MM.1S (cell line): ENCODE measurements at regions not wholly inside any gene's neighbourhood (a gene's known extent, or its start where the extent isn't known, plus 50 kb on each side); places are given as distances from the start of the nearest gene placed in this dataset.
"Not testable (repeated sequence)": the region's sequence is repeated elsewhere in the genome, so short reads cannot be mapped to it uniquely, and the experiment has no call there.

Experiments
- DNase-seq: peaks from one replicate; pipeline ENCODE4 v3.0.0-alpha.2; 2015
- H2AFZ ChIP-seq: fragments of 300-600 bp; sonication (generic); 2 replicates; pipeline ENCODE4 v1.6.0; 2016; ENCODE audit warnings: antibody characterized with exemption, low read length
- H3F3A ChIP-seq: fragments of 300-600 bp; sonication (generic); 2 replicates; pipeline ENCODE4 v1.6.1; 2016; ENCODE audit warnings: mild to moderate bottlenecking, antibody characterized with exemption, low read length, moderate library complexity, mixed read lengths; ENCODE audit not compliant: insufficient read depth
- H3K27ac ChIP-seq: fragments of 300-600 bp; sonication (generic); 2 replicates; pipeline ENCODE4 v1.5.1; 2016; ENCODE audit warnings: mild to moderate bottlenecking, low read length
- H3K27me3 ChIP-seq: fragments of 300-600 bp; sonication (generic); replicated peaks from 2 replicates; pipeline ENCODE4 v1.6.0; 2016; ENCODE audit warnings: low read length; ENCODE audit not compliant: insufficient read depth
- H3K36me3 ChIP-seq: fragments of 300-600 bp; sonication (generic); replicated peaks from 2 replicates; pipeline ENCODE4 v1.6.1; 2016; ENCODE audit warnings: mild to moderate bottlenecking, low read length, mixed read lengths; ENCODE audit not compliant: insufficient read depth
- H3K4me1 ChIP-seq: fragments of 300-600 bp; sonication (generic); 2 replicates; pipeline ENCODE4 v1.6.1; 2016; ENCODE audit warnings: low read length, mixed read lengths
- H3K4me2 ChIP-seq: fragments of 300-600 bp; sonication (generic); 2 replicates; pipeline ENCODE4 v1.6.0; 2016; ENCODE audit warnings: low read depth, low read length
- H3K4me3 ChIP-seq: fragments of 300-600 bp; sonication (generic); 2 replicates; pipeline ENCODE4 v1.5.1; 2016; ENCODE audit warnings: low read length, mixed read lengths
- H3K79me2 ChIP-seq: fragments of 300-600 bp; sonication (generic); 2 replicates; pipeline ENCODE4 v1.6.1; 2016; ENCODE audit warnings: mixed run types, low read length, mixed read lengths
- H3K9ac ChIP-seq: fragments of 300-600 bp; sonication (generic); 2 replicates; pipeline ENCODE4 v1.6.1; 2016; ENCODE audit warnings: low read length, mixed read lengths
- H3K9me2 ChIP-seq: fragments of 300-600 bp; sonication (generic); replicated peaks from 2 replicates; pipeline ENCODE4 v1.6.1; 2016; ENCODE audit warnings: mild to moderate bottlenecking, low read length, mixed read lengths; ENCODE audit not compliant: insufficient read depth
- H3K9me3 ChIP-seq: fragments of 300-600 bp; sonication (generic); replicated peaks from 2 replicates; pipeline ENCODE4 v1.6.1; 2016; ENCODE audit warnings: mild to moderate bottlenecking, low read length, mixed read lengths; ENCODE audit not compliant: insufficient read depth
- H4K20me1 ChIP-seq: fragments of 300-600 bp; sonication (generic); 2 replicates; pipeline ENCODE4 v1.6.1; 2016; ENCODE audit warnings: mild to moderate bottlenecking, low read length, moderate library complexity, mixed read lengths; ENCODE audit not compliant: insufficient read depth
- EZH2 ChIP-seq: fragments of 300-600 bp; sonication (generic); optimal IDR thresholded peaks from 2 replicates; pipeline ENCODE3; 2017; ENCODE audit warnings: low read depth, mild to moderate bottlenecking, antibody characterized with exemption, low read length, mixed read lengths
- EZH2phosphoT487 ChIP-seq: fragments of 300-600 bp; sonication (generic); IDR thresholded peaks from 2 replicates; pipeline ENCODE4 v1.6.1; 2018; ENCODE audit warnings: antibody characterized with exemption, low read length
- TF ChIP-seq, protein P1 (sequence below): fragments of 300-600 bp; sonication (generic); IDR thresholded peaks from 2 replicates; pipeline ENCODE4 v1.5.1; 2016; ENCODE audit warnings: antibody characterized with exemption, low read length, mixed read lengths

- no peak overlapping the region for H3K27ac ChIP-seq
- H3K79me2 ChIP-seq, result peaks cover 98% of the 10 kb centered on the region
- H4K20me1 ChIP-seq, result peaks cover 6% of the 10 kb centered on the region; the same call in 1 of the 2 replicates
- H3K9me2 ChIP-seq, result no peaks in the 10 kb centered on the region
- no peak overlapping the region for H2AFZ ChIP-seq
- TF ChIP-seq EZH2 (no peak), EZH2phosphoT487 (no peak)
- TF ChIP-seq, protein P1, sequence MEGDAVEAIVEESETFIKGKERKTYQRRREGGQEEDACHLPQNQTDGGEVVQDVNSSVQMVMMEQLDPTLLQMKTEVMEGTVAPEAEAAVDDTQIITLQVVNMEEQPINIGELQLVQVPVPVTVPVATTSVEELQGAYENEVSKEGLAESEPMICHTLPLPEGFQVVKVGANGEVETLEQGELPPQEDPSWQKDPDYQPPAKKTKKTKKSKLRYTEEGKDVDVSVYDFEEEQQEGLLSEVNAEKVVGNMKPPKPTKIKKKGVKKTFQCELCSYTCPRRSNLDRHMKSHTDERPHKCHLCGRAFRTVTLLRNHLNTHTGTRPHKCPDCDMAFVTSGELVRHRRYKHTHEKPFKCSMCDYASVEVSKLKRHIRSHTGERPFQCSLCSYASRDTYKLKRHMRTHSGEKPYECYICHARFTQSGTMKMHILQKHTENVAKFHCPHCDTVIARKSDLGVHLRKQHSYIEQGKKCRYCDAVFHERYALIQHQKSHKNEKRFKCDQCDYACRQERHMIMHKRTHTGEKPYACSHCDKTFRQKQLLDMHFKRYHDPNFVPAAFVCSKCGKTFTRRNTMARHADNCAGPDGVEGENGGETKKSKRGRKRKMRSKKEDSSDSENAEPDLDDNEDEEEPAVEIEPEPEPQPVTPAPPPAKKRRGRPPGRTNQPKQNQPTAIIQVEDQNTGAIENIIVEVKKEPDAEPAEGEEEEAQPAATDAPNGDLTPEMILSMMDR, result no peak
- no peaks in the 10 kb centered on the region for H3K36me3 ChIP-seq
- DNase-seq, result no peak
- 0 out of 2 replicates have a peak, but pooled peaks cover 5% of the 10 kb centered on the region for H3K4me1 ChIP-seq
- no peaks in the 10 kb centered on the region for H3K9me3 ChIP-seq
- no peaks in the 10 kb centered on the region for H3F3A ChIP-seq
- H3K9ac ChIP-seq, result no peak overlapping the region
- no peaks in the 10 kb centered on the region for H3K27me3 ChIP-seq
- no peak overlapping the region for H3K4me3 ChIP-seq
- no peak overlapping the region for H3K4me2 ChIP-seq
Measured at GRCh38 chr9:110130211-110130610, 77.7 kb downstream of the C9orf152 start.

DNA sequence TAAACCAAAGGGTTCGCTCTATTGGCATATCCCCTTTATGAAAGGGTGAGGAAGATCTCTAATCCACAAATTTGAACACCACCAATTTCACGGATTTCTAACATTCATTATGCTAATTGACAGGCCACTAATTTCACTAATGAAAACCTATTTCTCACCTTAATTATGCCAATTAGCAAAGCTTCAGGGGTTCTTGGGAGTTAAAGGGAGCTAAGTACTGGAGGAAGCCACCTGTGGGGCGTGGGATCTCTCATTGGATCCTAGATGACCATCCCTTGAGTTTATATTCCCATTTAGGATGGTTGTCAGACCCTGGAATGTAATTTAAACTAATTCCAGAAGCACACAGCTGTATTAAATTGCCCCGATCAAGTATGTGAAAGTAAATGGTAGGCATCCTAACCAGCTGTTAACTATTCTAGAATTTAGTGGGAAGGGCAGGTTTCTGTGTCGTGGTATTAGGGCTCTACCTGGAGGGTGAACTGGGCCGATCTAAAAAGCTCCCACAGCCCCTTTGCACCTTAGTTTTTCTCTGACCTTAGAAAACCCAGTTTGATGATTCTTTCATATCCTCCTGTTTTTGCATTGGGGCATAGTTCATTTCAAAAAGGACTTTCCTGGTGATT is 77.1 kb downstream of the C9orf152 start:
- no peaks in the 10 kb centered on the region for H3K27me3 ChIP-seq
- H3K79me2 ChIP-seq, result peaks cover 98% of the 10 kb centered on the region
- H3K27ac ChIP-seq, result no peak overlapping the region
- no peak overlapping the region for H2AFZ ChIP-seq
- H3K9ac ChIP-seq, result no peak overlapping the region
- no peak overlapping the region for H3K4me2 ChIP-seq
- no peaks in the 10 kb centered on the region for H3F3A ChIP-seq
- H3K4me1 ChIP-seq, result 0 out of 2 replicates have a peak, but pooled peaks cover 1% of the 10 kb centered on the region
- no peaks in the 10 kb centered on the region for H3K9me3 ChIP-seq
- TF ChIP-seq, protein P1, result no peak
- no peak for TF ChIP-seq EZH2phosphoT487
- no peak for TF ChIP-seq EZH2
- peaks cover under 1% of the 10 kb centered on the region; the same call in 1 of the 2 replicates for H3K36me3 ChIP-seq
- no peak for DNase-seq
- H3K4me3 ChIP-seq, result no peak overlapping the region
- peaks cover 4% of the 10 kb centered on the region; the same call in 1 of the 2 replicates for H4K20me1 ChIP-seq
- H3K9me2 ChIP-seq, result no peaks in the 10 kb centered on the region

DNA sequence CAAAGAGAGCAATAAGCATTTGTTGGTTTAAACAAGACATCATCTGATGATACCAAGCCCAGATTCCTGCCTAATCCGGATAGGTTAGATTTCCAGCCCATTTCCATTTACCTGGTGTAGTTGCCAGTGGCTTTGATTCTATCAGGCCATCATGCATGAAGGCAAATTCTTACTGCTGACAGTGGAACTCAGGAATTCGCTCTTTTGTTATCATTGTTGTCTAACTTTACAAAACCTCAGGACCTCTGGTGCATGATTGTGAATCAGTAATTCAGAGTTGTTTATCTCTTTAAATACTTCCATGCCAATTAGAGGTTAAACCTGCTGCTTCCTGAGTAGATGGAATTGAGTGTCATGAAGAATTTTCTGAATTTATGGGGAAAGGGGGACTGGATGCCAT is 76.5 kb downstream of the C9orf152 start:
- Histone ChIP-seq H3K4me3 (no peak overlapping the region), H3K9me3 (no peaks in the 10 kb centered on the region), H3K79me2 (peaks cover 98% of the 10 kb centered on the region), H3K4me1 (no peaks in the 10 kb centered on the region), H3K4me2 (no peak overlapping the region), H3K27ac (no peak overlapping the region), H2AFZ (no peak overlapping the region), H3K36me3 (peaks cover 6% of the 10 kb centered on the region; the same call in 1 of the 2 replicates), H3K9ac (no peak overlapping the region), H3F3A (no peaks in the 10 kb centered on the region), H3K27me3 (no peaks in the 10 kb centered on the region), H3K9me2 (no peaks in the 10 kb centered on the region), H4K20me1 (peaks cover 4% of the 10 kb centered on the region; the same call in 1 of the 2 replicates)
- TF ChIP-seq, protein P1, result no peak
- TF ChIP-seq EZH2, result no peak
- TF ChIP-seq EZH2phosphoT487, result no peak
- no peak for DNase-seq

DNA sequence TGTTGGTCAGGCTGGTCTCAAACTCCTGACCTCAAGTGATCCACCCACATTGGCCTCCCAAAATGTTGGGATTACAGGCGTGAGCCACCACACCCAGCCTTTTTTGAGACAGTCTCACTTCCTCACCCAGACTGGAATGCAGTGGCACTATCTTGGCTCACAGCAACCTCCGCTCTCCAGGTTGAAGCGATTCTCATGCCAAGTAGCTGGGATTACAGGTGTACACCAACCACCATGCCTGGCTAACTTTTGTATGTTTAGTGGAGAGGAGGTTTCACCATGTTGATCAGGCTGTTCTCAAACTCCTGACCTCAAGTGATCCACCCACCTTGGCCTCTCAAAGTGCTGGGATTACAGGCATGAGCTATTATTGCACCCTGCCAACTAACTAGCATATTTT is 75.4 kb downstream of the C9orf152 start:
- H4K20me1 ChIP-seq, result not testable (repeated sequence)

More for the DNA sequence above, 75.4 kb downstream of the C9orf152 start:
- not testable (repeated sequence) for H3K9ac ChIP-seq, H3K4me3 ChIP-seq, H3F3A ChIP-seq, H3K4me2 ChIP-seq, DNase-seq, H2AFZ ChIP-seq, H3K9me3 ChIP-seq, H3K27ac ChIP-seq, H3K9me2 ChIP-seq, H3K4me1 ChIP-seq, H3K27me3 ChIP-seq
- Histone ChIP-seq H3K79me2 (peaks cover 98% of the 10 kb centered on the region), H3K36me3 (peaks cover 16% of the 10 kb centered on the region)
